ENCODE measurements at regions not wholly inside any gene's neighbourhood (a gene's known extent, or its start where the extent isn't known, plus 50 kb on each side); places are given as distances from the start of the nearest gene placed in this dataset.

DNA sequence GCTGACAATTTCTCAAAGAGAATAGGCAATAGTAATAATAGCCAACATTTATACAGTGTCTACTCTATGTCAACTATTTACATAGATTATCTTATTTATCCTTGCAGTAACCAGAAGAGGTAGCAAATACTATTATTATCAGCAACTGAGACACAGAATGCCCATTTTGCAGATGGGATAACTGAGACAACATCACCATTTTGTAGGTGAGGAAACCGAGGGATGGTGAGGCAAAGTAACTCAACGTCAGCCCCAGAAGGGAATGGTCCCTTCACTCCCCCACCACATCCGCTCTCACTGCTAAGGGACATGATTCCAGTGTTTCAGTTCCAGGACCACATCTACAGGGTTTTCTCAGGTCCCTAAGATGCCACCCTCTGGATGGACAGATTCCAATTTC, 261.2 kb upstream of the NEBL start:
- TF ChIP-seq YY1 (IDR thresholded peaks at IDR 0.05; ENCODE audit: insufficient read depth, insufficient read length) (no peak), SUZ12 (IDR thresholded peaks at IDR 0.05; ENCODE audit: extremely low read depth, insufficient read depth, insufficient read length) (no peak), ZNF274 (IDR thresholded peaks at IDR 0.05; ENCODE audit: low read depth, low read length) (no peak)
- DNase-seq (ENCODE audit: low read depth, low spot score) = no peak
- H3K9me3 ChIP-seq (ENCODE audit: insufficient read depth, low read length) = peaks cover 30% of the 10 kb centered on the region; the same call in 1 of the 2 replicates
- no peak overlapping the region for H3K9ac ChIP-seq (ENCODE audit: insufficient read length, low read depth)
- peaks cover 1% of the 10 kb centered on the region for H3K36me3 ChIP-seq (ENCODE audit: insufficient read depth, insufficient read length, low read length)
- H3K27me3 ChIP-seq (ENCODE audit: insufficient read depth, insufficient read length) = no peaks in the 10 kb centered on the region
- no peak overlapping the region for H3K4me3 ChIP-seq (ENCODE audit: insufficient read length, low read depth)
- H3K4me1 ChIP-seq (ENCODE audit: insufficient read depth, insufficient read length) = no peaks in the 10 kb centered on the region

DNA sequence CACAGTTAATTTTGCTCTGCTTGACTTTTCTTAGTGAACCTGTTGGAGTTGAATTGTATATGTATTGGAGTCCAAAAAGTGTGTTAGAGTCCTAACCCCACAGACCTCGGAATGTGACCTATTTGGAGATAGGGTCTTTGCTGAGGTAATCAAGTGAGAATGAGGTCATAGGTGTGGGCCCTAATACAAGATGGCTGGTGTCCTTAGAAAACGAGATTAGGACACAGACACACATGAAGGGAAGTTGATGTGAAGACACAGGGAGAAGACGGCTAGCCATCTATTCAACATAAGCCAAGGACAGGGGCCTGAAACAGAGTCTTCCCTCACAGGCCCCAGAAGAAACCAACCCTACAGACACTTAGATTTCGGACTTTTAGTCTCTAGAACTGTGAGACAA, 260.6 kb upstream of the NEBL start:
- Histone ChIP-seq H3K9me3 (ENCODE audit: insufficient read depth, low read length) (peaks cover 24% of the 10 kb centered on the region; the same call in 1 of the 2 replicates), H3K4me1 (ENCODE audit: insufficient read depth, insufficient read length) (no peaks in the 10 kb centered on the region), H3K27me3 (ENCODE audit: insufficient read depth, insufficient read length) (no peaks in the 10 kb centered on the region), H3K9ac (ENCODE audit: insufficient read length, low read depth) (no peak overlapping the region), H3K36me3 (ENCODE audit: insufficient read depth, insufficient read length, low read length) (no peaks in the 10 kb centered on the region), H3K4me3 (ENCODE audit: insufficient read length, low read depth) (no peak overlapping the region)
- TF ChIP-seq SUZ12 (IDR thresholded peaks at IDR 0.05; ENCODE audit: extremely low read depth, insufficient read depth, insufficient read length) (no peak), ZNF274 (IDR thresholded peaks at IDR 0.05; ENCODE audit: low read depth, low read length) (no peak), YY1 (IDR thresholded peaks at IDR 0.05; ENCODE audit: insufficient read depth, insufficient read length) (no peak)
- no peak for DNase-seq (ENCODE audit: low read depth, low spot score)

DNA sequence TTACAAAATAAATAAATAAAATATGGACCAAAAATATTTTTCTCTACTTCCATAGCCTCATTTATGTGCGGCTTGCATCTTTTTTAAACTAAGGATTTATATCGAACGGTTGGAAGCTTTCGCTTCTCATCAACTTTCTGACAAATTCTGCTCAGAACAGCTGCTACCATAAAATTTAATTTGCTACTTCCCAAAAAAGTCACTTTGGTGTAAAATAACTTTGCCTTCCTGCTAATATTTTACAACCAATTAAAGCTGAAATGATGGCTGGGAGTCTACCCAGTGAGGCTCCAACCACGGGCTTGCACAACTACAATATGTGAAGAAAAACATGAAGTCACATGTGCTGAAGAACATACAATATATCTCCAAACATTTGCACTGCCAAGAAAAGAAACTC, 253.1 kb upstream of the NEBL start:
- no peak overlapping the region for H3K9ac ChIP-seq (ENCODE audit: insufficient read length, low read depth)
- H3K4me1 ChIP-seq (ENCODE audit: insufficient read depth, insufficient read length) = no peaks in the 10 kb centered on the region
- TF ChIP-seq SUZ12 (IDR thresholded peaks at IDR 0.05; ENCODE audit: extremely low read depth, insufficient read depth, insufficient read length) (no peak), ZNF274 (IDR thresholded peaks at IDR 0.05; ENCODE audit: low read depth, low read length) (no peak), YY1 (IDR thresholded peaks at IDR 0.05; ENCODE audit: insufficient read depth, insufficient read length) (no peak)
- H3K4me3 ChIP-seq (ENCODE audit: insufficient read length, low read depth) = no peak overlapping the region
- no peaks in the 10 kb centered on the region for H3K27me3 ChIP-seq (ENCODE audit: insufficient read depth, insufficient read length)
- no peak for DNase-seq (ENCODE audit: low read depth, low spot score)
- H3K9me3 ChIP-seq (ENCODE audit: insufficient read depth, low read length) = no peaks in the 10 kb centered on the region
- no peaks in the 10 kb centered on the region for H3K36me3 ChIP-seq (ENCODE audit: insufficient read depth, insufficient read length, low read length)

DNA sequence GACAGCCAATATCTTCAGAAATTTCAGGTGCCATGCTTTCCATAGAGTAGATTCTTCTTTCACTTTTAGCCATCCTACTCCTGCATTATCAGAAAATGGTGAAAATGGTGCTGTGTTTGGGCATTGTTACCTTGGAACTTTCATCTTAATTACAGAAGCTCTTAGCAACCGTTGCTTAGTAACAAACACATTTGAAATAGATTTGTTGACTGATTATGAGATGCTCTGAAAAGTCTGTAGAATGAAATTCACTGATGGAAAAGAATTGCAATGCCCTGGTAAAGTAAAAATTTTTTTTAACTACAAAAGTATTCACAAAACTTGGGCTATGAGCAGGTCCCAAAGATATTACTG, 249.3 kb upstream of the NEBL start:
- Histone ChIP-seq H3K9ac (ENCODE audit: insufficient read length, low read depth) (no peak overlapping the region), H3K4me1 (ENCODE audit: insufficient read depth, insufficient read length) (no peaks in the 10 kb centered on the region), H3K27me3 (ENCODE audit: insufficient read depth, insufficient read length) (no peaks in the 10 kb centered on the region), H3K4me3 (ENCODE audit: insufficient read length, low read depth) (no peak overlapping the region), H3K36me3 (ENCODE audit: insufficient read depth, insufficient read length, low read length) (no peaks in the 10 kb centered on the region), H3K9me3 (ENCODE audit: insufficient read depth, low read length) (no peaks in the 10 kb centered on the region)
- TF ChIP-seq ZNF274 (IDR thresholded peaks at IDR 0.05; ENCODE audit: low read depth, low read length) (no peak), SUZ12 (IDR thresholded peaks at IDR 0.05; ENCODE audit: extremely low read depth, insufficient read depth, insufficient read length) (no peak), YY1 (IDR thresholded peaks at IDR 0.05; ENCODE audit: insufficient read depth, insufficient read length) (no peak)
- DNase-seq (ENCODE audit: low read depth, low spot score) = no peak

- H3K9ac ChIP-seq (ENCODE audit: insufficient read length, low read depth) = no peak overlapping the region
- H3K4me3 ChIP-seq (ENCODE audit: insufficient read length, low read depth) = no peak overlapping the region
- no peaks in the 10 kb centered on the region for H3K4me1 ChIP-seq (ENCODE audit: insufficient read depth, insufficient read length)
- no peaks in the 10 kb centered on the region for H3K27me3 ChIP-seq (ENCODE audit: insufficient read depth, insufficient read length)
- H3K36me3 ChIP-seq (ENCODE audit: insufficient read depth, insufficient read length, low read length) = no peaks in the 10 kb centered on the region
- no peaks in the 10 kb centered on the region for H3K9me3 ChIP-seq (ENCODE audit: insufficient read depth, low read length)
- no peak for DNase-seq (ENCODE audit: low read depth, low spot score)
- TF ChIP-seq YY1 (IDR thresholded peaks at IDR 0.05; ENCODE audit: insufficient read depth, insufficient read length) = no peak
- no peak for TF ChIP-seq ZNF274 (IDR thresholded peaks at IDR 0.05; ENCODE audit: low read depth, low read length)
Observed at GRCh38 chr10:21145751-21146435, 248.8 kb upstream of the NEBL start.

DNA sequence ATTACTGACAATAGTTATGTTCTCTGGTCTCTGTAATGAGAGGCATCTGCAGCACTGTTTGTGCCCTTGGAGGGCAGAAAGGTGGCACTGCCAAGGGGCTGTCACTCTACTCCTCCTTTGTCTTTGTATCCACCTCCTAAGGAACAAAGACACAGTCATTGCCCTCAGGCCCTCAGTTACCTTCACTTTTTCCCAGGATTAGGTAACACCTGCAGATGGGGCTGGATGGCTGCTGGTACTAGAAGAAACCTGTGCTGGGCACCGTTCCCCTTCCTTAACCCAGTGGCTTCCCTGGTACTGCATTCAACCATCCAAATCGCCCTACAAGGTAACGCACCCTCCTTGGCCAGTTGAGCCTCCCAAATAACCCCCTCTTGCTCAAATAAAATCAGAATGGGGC, 246.9 kb upstream of the NEBL start:
- Histone ChIP-seq H3K36me3 (ENCODE audit: insufficient read depth, insufficient read length, low read length) (no peaks in the 10 kb centered on the region), H3K4me1 (ENCODE audit: insufficient read depth, insufficient read length) (no peaks in the 10 kb centered on the region), H3K27me3 (ENCODE audit: insufficient read depth, insufficient read length) (no peaks in the 10 kb centered on the region), H3K9me3 (ENCODE audit: insufficient read depth, low read length) (no peaks in the 10 kb centered on the region), H3K9ac (ENCODE audit: insufficient read length, low read depth) (no peak overlapping the region), H3K4me3 (ENCODE audit: insufficient read length, low read depth) (no peak overlapping the region)
- no peak for TF ChIP-seq YY1 (IDR thresholded peaks at IDR 0.05; ENCODE audit: insufficient read depth, insufficient read length)
- TF ChIP-seq ZNF274 (IDR thresholded peaks at IDR 0.05; ENCODE audit: low read depth, low read length) = no peak
- no peak for TF ChIP-seq SUZ12 (IDR thresholded peaks at IDR 0.05; ENCODE audit: extremely low read depth, insufficient read depth, insufficient read length)
- DNase-seq (ENCODE audit: low read depth, low spot score) = no peak

DNA sequence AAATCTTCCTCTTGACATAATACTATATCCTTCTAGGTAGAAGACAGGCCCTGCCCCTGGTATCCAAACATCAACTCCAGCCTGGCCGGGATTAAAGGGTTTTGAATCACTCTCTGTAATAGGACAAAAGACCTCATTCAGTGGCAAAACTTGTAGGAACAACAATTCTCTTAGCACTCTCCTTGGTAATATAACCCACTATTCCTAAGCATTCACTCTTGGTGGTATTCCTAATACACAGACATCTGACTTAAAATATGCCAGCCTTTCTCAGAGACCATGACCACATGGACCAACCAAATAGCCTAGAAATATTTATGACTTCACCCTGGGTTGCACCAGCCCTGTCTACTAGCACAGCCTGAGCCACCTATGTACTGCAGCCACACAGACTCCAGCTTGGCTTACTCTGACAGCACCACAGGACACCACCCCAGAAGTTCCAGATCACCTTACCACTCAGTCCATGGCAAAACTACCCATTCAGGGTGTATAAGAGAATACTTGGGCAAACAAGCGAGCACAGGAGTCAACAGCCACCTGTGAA, 244.9 kb upstream of the NEBL start:
- Histone ChIP-seq H3K4me1 (ENCODE audit: insufficient read depth, insufficient read length) (no peaks in the 10 kb centered on the region), H3K9ac (ENCODE audit: insufficient read length, low read depth) (no peak overlapping the region), H3K9me3 (ENCODE audit: insufficient read depth, low read length) (no peaks in the 10 kb centered on the region), H3K27me3 (ENCODE audit: insufficient read depth, insufficient read length) (no peaks in the 10 kb centered on the region), H3K36me3 (ENCODE audit: insufficient read depth, insufficient read length, low read length) (no peaks in the 10 kb centered on the region), H3K4me3 (ENCODE audit: insufficient read length, low read depth) (no peak overlapping the region)
- DNase-seq (ENCODE audit: low read depth, low spot score) = no peak
- TF ChIP-seq SUZ12 (IDR thresholded peaks at IDR 0.05; ENCODE audit: extremely low read depth, insufficient read depth, insufficient read length) = no peak
- TF ChIP-seq YY1 (IDR thresholded peaks at IDR 0.05; ENCODE audit: insufficient read depth, insufficient read length) = no peak
- no peak for TF ChIP-seq ZNF274 (IDR thresholded peaks at IDR 0.05; ENCODE audit: low read depth, low read length)

Data from NT2/D1 (cell line).